ENCODE measurements at regions not wholly inside any gene's neighbourhood (a gene's known extent, or its start where the extent isn't known, plus 50 kb on each side); places are given as distances from the start of the nearest gene placed in this dataset.

DNA sequence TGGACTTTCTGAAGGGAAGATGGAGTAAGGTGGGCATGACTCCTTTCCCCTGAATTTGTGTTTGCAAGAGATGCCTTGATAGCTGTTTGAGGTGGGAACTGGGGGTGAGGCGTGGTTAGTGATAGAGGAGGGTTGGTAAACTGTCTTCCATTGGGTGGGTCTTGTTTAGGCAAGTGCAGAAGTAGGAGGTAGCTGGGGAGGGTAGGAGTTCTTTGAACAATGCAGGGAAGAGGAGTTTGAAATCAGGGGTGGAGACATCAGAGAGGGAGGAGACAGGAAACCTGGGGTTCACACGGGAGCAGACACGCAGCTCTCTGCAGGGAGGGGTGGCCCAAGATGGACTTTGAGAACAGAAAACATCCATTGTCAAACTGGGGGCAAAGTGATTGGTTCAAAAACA, 267.1 kb downstream of the TSN start:
- DNase-seq (ENCODE audit: low read depth): no peak

GRCh38 chr2:122023059-122023864, 267.8 kb downstream of the TSN start:
- TF ChIP-seq CTCF (IDR thresholded peaks at IDR 0.05; ENCODE audit: low read depth, low read length): no peak
- no peak for TF ChIP-seq POLR2A (IDR thresholded peaks at IDR 0.05; ENCODE audit: extremely low read depth, insufficient read length)
- DNase-seq (ENCODE audit: low read depth): no peak
- no peak overlapping the region for H3K4me3 ChIP-seq (ENCODE audit: low read depth, low read length)

More for the DNA sequence above, 267.1 kb downstream of the TSN start:
- TF ChIP-seq MYC (IDR thresholded peaks at IDR 0.05; ENCODE audit: low read depth, low read length) (no peak), CTCF (IDR thresholded peaks at IDR 0.05; ENCODE audit: low read depth, low read length) (no peak), POLR2A (IDR thresholded peaks at IDR 0.05; ENCODE audit: extremely low read depth, insufficient read length) (no peak), MAX (IDR thresholded peaks at IDR 0.05; ENCODE audit: low read depth, low read length) (no peak)
- no peak overlapping the region for H3K4me3 ChIP-seq (ENCODE audit: low read depth, low read length)

DNA sequence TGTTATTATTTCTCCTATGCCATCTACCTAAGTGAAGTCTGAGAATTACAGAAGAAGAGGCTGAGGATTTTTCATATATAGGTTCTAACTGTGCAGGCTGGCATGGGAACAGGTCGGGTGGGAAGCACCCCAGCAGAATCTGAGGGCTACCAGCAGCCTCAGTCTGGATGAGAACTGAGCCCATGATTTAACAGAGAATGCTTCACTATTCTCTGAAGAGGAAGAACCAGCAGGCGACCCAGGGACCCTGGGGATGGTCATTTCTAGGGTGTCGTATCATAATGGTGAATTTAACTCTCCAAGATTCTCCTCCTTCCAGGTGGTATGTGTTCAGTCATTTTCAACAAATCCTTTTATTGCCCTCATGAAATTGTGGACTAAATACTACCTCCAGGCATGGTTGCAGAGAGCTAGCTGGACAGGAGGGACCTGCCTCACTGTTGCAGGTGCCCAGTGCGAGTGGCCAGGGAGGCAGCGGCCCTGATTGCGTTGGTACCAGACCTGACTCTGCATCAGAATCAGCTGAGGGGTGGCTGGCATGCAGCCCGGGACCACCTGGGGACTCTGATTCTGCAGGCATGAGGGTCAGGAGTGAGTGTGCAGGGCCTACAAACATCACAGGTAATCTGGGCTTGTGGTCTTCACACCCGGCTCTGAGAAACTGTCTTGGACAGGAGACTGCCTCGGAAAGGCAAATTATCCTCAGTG, 272.2 kb downstream of the TSN start:
- no peak for TF ChIP-seq CTCF (IDR thresholded peaks at IDR 0.05; ENCODE audit: low read depth, low read length)
- no peak for TF ChIP-seq POLR2A (IDR thresholded peaks at IDR 0.05; ENCODE audit: extremely low read depth, insufficient read length)
- no peak for TF ChIP-seq MAX (IDR thresholded peaks at IDR 0.05; ENCODE audit: low read depth, low read length)
- TF ChIP-seq MYC (IDR thresholded peaks at IDR 0.05; ENCODE audit: low read depth, low read length): no peak
- DNase-seq (ENCODE audit: low read depth): no peak
- H3K4me3 ChIP-seq (ENCODE audit: low read depth, low read length): no peak overlapping the region

GRCh38 chr2:122028371-122029100, 273.1 kb downstream of the TSN start:
- no peak overlapping the region for H3K4me3 ChIP-seq (ENCODE audit: low read depth, low read length)
- no peak for DNase-seq (ENCODE audit: low read depth)
- TF ChIP-seq POLR2A (IDR thresholded peaks at IDR 0.05; ENCODE audit: extremely low read depth, insufficient read length) (no peak), MYC (IDR thresholded peaks at IDR 0.05; ENCODE audit: low read depth, low read length) (no peak), MAX (IDR thresholded peaks at IDR 0.05; ENCODE audit: low read depth, low read length) (no peak), CTCF (IDR thresholded peaks at IDR 0.05; ENCODE audit: low read depth, low read length) (no peak)

DNA sequence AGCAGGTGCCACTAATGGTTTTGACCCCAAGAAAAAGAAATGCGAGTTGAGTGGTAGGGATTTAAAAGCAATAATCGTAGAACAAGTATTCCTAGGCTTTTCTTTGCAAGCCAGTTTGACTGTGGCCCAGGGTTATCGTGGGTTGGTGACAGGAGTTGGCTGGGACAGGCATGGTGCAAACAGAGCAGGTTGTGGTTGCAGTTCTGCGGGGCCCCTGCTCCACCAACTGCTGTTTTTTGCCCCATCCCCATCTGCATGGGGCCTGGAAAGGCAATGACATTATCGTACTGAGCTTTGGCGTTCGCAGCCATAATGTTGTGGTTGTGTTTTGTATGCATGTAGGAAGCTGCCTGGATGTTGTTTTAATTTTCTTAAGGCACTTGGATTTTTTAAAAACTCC, 274.0 kb downstream of the TSN start:
- H3K4me3 ChIP-seq (ENCODE audit: low read depth, low read length): no peak overlapping the region
- no peak for DNase-seq (ENCODE audit: low read depth)
- no peak for TF ChIP-seq CTCF (IDR thresholded peaks at IDR 0.05; ENCODE audit: low read depth, low read length)
- TF ChIP-seq MAX (IDR thresholded peaks at IDR 0.05; ENCODE audit: low read depth, low read length): no peak
- TF ChIP-seq MYC (IDR thresholded peaks at IDR 0.05; ENCODE audit: low read depth, low read length): no peak
- TF ChIP-seq POLR2A (IDR thresholded peaks at IDR 0.05; ENCODE audit: extremely low read depth, insufficient read length): no peak
